ENCODE measurements at regions not wholly inside any gene's neighbourhood (a gene's known extent, or its start where the extent isn't known, plus 50 kb on each side); places are given as distances from the start of the nearest gene placed in this dataset.
"Not testable (repeated sequence)": the region's sequence is repeated elsewhere in the genome, so short reads cannot be mapped to it uniquely, and the experiment has no call there.

DNA sequence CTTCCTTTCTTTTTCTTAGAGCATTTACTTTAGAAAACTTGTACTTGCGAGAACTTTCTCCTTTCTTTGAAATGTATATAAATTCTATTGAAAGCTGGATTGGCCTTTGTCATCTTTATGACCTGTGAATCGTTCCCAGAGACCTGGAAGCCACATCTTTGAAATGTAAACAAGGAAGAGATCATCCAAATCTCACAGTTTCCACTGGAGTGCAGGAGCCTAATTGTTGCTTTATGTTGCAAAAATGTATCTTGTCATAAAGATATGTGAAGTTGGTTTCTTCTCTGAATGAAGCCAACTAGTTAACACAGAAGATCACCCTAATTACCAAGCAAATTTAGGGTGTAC lies 1101.8 kb downstream of the TAF11L14 start:
- Histone ChIP-seq H3K4me1 (no peaks in the 10 kb centered on the region), H3K4me3 (no peak overlapping the region), H3K27me3 (no peaks in the 10 kb centered on the region), H3K27ac (no peak overlapping the region), H3K36me3 (no peaks in the 10 kb centered on the region), H3K9me3 (no peaks in the 10 kb centered on the region)
- no peak for DNase-seq (ENCODE audit: low spot score in 2 of 2)
- intact Hi-C loops (cut with DNase I) = no loop called here
- TF ChIP-seq, protein P1, sequence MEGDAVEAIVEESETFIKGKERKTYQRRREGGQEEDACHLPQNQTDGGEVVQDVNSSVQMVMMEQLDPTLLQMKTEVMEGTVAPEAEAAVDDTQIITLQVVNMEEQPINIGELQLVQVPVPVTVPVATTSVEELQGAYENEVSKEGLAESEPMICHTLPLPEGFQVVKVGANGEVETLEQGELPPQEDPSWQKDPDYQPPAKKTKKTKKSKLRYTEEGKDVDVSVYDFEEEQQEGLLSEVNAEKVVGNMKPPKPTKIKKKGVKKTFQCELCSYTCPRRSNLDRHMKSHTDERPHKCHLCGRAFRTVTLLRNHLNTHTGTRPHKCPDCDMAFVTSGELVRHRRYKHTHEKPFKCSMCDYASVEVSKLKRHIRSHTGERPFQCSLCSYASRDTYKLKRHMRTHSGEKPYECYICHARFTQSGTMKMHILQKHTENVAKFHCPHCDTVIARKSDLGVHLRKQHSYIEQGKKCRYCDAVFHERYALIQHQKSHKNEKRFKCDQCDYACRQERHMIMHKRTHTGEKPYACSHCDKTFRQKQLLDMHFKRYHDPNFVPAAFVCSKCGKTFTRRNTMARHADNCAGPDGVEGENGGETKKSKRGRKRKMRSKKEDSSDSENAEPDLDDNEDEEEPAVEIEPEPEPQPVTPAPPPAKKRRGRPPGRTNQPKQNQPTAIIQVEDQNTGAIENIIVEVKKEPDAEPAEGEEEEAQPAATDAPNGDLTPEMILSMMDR (IDR thresholded peaks at IDR 0.05) = no peak

DNA sequence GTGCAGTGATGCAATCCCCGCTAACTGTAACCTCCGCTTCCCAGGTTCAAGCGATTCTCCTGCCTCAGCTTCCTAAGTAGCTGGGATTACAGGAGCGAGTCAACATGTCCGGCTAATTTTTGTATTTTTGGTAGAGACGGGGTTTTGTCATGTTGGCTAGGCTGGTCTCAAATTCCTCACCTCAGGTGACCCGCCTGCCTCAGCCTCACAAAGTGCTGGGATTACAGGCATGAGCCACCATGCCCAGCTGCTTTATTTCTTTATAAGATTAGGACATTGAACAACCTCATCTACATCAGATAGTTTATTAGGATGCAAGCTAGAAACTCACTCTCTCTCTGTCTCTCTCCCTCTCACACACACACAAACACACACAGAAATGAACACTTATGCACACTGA lies 1102.5 kb downstream of the TAF11L14 start:
- H3K4me1 ChIP-seq; H3K4me3 ChIP-seq; H3K36me3 ChIP-seq; H3K27ac ChIP-seq; H3K27me3 ChIP-seq; H3K9me3 ChIP-seq; DNase-seq (ENCODE audit: low spot score in 2 of 2); intact Hi-C loops (cut with DNase I): not testable (repeated sequence)

DNA sequence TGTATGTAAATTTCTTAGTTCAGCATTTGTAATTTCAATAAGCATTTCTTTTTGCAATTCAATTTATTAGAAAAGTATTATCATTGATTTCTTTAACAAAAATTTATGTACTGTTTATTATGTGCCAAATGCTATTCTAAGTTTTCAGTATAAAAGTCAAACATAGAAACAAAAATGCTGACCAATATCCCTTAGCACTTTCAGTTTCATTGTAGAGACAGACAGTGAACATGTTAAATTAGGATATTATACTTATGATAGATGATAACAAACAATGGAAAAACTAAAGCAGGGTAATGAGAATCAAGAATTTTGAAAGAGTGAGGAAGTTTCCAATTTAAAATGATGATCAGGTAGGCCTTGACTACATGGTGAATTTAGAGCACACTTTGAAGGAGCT lies 1106.0 kb downstream of the TAF11L14 start:
- Histone ChIP-seq H3K4me3 (no peak overlapping the region), H3K27ac (no peak overlapping the region), H3K9me3 (no peaks in the 10 kb centered on the region), H3K36me3 (no peaks in the 10 kb centered on the region), H3K4me1 (no peaks in the 10 kb centered on the region), H3K27me3 (no peaks in the 10 kb centered on the region)
- TF ChIP-seq, protein P1 (IDR thresholded peaks at IDR 0.05) = no peak
- intact Hi-C loops (cut with DNase I) = no loop called here
- no peak for DNase-seq (ENCODE audit: low spot score in 2 of 2)

DNA sequence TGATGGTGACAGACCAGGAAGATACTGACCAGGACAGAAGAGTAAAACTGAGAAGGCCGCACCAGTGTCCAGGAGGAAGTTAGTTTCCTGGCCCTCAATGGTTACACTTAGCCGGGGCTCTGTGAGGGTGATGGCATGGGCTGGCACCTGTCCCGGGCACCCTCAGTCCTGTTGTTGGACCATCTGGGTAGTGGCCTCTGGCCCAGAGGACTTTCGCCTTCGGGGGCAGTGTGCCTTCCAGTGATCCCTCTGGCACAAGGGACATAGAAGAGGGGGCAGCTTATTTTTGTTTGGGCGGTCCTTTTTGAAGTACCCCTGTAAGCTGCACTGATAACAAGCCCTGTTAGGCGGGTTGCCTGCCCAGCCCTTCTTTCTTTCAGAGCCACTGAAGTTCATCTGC lies 1108.6 kb downstream of the TAF11L14 start:
- Histone ChIP-seq H3K9me3 (no peaks in the 10 kb centered on the region), H3K27me3 (no peaks in the 10 kb centered on the region), H3K36me3 (no peaks in the 10 kb centered on the region), H3K27ac (no peak overlapping the region), H3K4me3 (no peak overlapping the region), H3K4me1 (no peaks in the 10 kb centered on the region)
- DNase-seq (ENCODE audit: low spot score in 2 of 2) = no peak
- TF ChIP-seq, protein P1 (IDR thresholded peaks at IDR 0.05) = no peak
- intact Hi-C loops (cut with DNase I) = no loop called here

DNA sequence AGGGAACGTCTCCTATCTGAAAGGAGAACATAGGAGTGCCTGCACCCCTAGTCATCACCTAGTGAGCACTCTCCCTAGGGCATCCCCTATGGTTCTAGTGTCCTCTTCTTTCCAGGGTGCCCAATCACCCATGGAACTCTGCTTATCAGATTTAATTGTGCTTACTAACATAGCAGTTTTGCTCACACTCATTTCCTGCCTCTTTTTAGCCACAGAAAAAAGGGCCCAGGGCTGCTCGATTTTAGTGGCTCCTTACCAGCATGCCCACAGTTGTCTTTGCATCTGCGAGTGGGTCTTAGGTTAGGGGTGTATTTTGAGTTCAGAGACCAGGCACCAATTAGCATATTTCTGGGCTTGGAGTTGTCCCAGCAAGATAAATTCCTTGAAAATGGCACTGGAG lies 1110.2 kb downstream of the TAF11L14 start:
- no peaks in the 10 kb centered on the region for H3K9me3 ChIP-seq
- TF ChIP-seq, protein P1 (IDR thresholded peaks at IDR 0.05) = no peak
- intact Hi-C loops (cut with DNase I) = no loop called here
- no peaks in the 10 kb centered on the region for H3K36me3 ChIP-seq
- no peaks in the 10 kb centered on the region for H3K27me3 ChIP-seq
- DNase-seq (ENCODE audit: low spot score in 2 of 2) = no peak
- H3K27ac ChIP-seq = no peak overlapping the region
- no peak overlapping the region for H3K4me3 ChIP-seq
- H3K4me1 ChIP-seq = no peaks in the 10 kb centered on the region

DNA sequence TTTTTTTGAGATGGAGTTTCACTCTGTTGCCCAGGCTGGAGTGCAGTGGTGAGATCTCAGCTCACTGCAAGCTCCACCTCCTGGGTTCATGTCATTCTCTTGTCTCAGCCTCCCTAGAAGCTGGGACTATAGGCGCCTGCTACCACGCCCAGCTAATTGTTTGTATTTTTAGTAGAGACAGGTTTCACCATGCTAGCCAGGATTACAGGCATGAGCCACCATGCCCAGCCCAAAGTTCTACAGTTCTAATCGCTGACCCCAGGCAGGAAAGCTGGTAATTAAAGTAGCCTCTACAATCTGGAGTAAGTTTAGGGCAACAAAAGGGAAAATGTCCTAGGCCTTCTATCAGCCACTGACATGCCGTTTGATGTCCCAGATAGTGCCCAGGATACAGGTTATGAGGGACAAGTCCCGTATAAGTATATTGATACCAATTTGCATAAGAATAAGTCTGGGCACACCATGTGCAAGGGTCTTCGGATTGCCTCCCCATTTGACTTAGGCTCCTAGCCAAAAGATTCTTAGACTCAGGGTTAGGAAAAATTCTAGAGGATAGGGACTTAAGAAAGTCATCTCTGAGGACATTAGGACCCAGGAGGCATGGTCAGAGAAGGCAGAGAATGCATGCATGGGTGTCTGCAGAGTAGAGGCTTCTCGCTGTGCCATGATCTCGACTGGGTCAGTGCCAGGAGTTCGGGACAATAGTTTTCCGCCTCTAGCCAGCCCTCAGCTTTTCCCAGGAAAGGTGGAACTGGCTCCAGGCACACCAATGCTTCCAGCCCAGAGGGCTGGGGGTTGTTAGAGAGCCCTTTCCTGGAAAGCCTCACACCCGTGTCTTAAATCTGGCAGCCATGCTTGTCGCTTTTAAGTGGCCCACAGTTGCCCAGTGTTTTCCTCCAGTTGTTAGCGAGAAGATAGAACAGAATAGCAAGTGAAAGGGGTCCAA lies 1111.1 kb downstream of the TAF11L14 start:
- H3K4me3 ChIP-seq = peak overlapping the region; percentile 47 to 53
- intact Hi-C loops (cut with DNase I) = no loop called here
- no peaks in the 10 kb centered on the region for H3K4me1 ChIP-seq
- peak overlapping the region in 1 of 2 donors; percentile 10 for H3K27ac ChIP-seq
- no peaks in the 10 kb centered on the region for H3K36me3 ChIP-seq
- no peaks in the 10 kb centered on the region for H3K27me3 ChIP-seq
- DNase-seq (ENCODE audit: low spot score in 2 of 2) = no peak
- TF ChIP-seq, protein P1 (IDR thresholded peaks at IDR 0.05) = no peak
- H3K9me3 ChIP-seq = no peaks in the 10 kb centered on the region
